Hematopoietic multipotent progenitor cell treated with erythropoietin and hydrocortisone succinate and interleukin-3 and kit ligand, for 6 days (in vitro differentiated cells): ENCODE measurements at regions not wholly inside any gene's neighbourhood (a gene's known extent, or its start where the extent isn't known, plus 50 kb on each side); places are given as distances from the start of the nearest gene placed in this dataset.

Experiments used
- DNase-seq: peaks from one replicate; pipeline ENCODE4 v3.0.0-alpha.2; 2015

- DNase-seq = no peak
Observed at GRCh38 chr4:138078751-138079520, 163.2 kb downstream of the SLC7A11 start.

GRCh38 chr4:138078253-138078652 lies 163.9 kb downstream of the SLC7A11 start:
- peak; percentile 3 for DNase-seq

- no peak for DNase-seq
Observed at GRCh38 chr4:138076561-138076960, 165.6 kb downstream of the SLC7A11 start.

- no peak for DNase-seq
Observed at GRCh38 chr4:138070816-138071215, 171.3 kb downstream of the SLC7A11 start.

- no peak for DNase-seq
Observed at GRCh38 chr4:138063581-138063980, 178.6 kb downstream of the SLC7A11 start.

- DNase-seq = no peak
Observed at GRCh38 chr4:138062929-138063328, 179.2 kb downstream of the SLC7A11 start.

- DNase-seq = no peak
Observed at GRCh38 chr4:138056541-138056940, 185.6 kb downstream of the SLC7A11 start.

- no peak for DNase-seq
Observed at GRCh38 chr4:138055890-138056289, 186.3 kb downstream of the SLC7A11 start.

GRCh38 chr4:138053641-138054301 lies 188.4 kb downstream of the SLC7A11 start:
- DNase-seq = no peak

GRCh38 chr4:138052806-138053632 lies 189.1 kb downstream of the SLC7A11 start:
- DNase-seq = no peak

GRCh38 chr4:138051157-138051556 lies 191.0 kb downstream of the SLC7A11 start:
- DNase-seq = no peak

- DNase-seq = no peak
Observed at GRCh38 chr4:138050601-138051000, 191.5 kb downstream of the SLC7A11 start.

GRCh38 chr4:138049355-138049754 lies 192.8 kb downstream of the SLC7A11 start:
- no peak for DNase-seq

GRCh38 chr4:138047290-138047689 lies 194.9 kb downstream of the SLC7A11 start:
- DNase-seq = no peak

GRCh38 chr4:138045036-138045435 lies 197.1 kb downstream of the SLC7A11 start:
- no peak for DNase-seq

- DNase-seq = no peak
Observed at GRCh38 chr4:138039010-138039409, 203.1 kb downstream of the SLC7A11 start.

- no peak for DNase-seq
Observed at GRCh38 chr4:138037696-138038095, 204.5 kb downstream of the SLC7A11 start.

- DNase-seq = peak; percentile 70
Observed at GRCh38 chr4:138035781-138036258, 206.3 kb downstream of the SLC7A11 start.

GRCh38 chr4:138034871-138035270 lies 207.3 kb downstream of the SLC7A11 start:
- DNase-seq = peak; percentile 44

GRCh38 chr4:138032222-138032621 lies 209.9 kb downstream of the SLC7A11 start:
- DNase-seq = no peak

- DNase-seq = no peak
Observed at GRCh38 chr4:138030375-138030774, 211.8 kb downstream of the SLC7A11 start.

- no peak for DNase-seq
Observed at GRCh38 chr4:138028923-138029322, 213.2 kb downstream of the SLC7A11 start.

- no peak for DNase-seq
Observed at GRCh38 chr4:138021139-138021830, 220.9 kb downstream of the SLC7A11 start.
